ENCODE measurements at regions not wholly inside any gene's neighbourhood (a gene's known extent, or its start where the extent isn't known, plus 50 kb on each side); places are given as distances from the start of the nearest gene placed in this dataset.

GRCh38 chrX:117838581-117839331, 277.9 kb downstream of the KLHL13 start:
- Histone ChIP-seq H3K9ac (ENCODE audit: insufficient read depth, low read depth, low read length) (no peak overlapping the region), H3K4me1 (ENCODE audit: insufficient read depth, low read length) (no peaks in the 10 kb centered on the region), H3K79me2 (ENCODE audit: insufficient read depth, low read length) (no peaks in the 10 kb centered on the region), H3K27ac (ENCODE audit: extremely low read length, insufficient read depth, low read length) (no peak overlapping the region), H4K20me1 (ENCODE audit: insufficient read depth, low read length) (no peaks in the 10 kb centered on the region), H3K36me3 (replicated peaks in 1 of 2; ENCODE audit: control insufficient read depth in 1 of 2, insufficient read depth in 2 of 2, low read length in 2 of 2) (no peaks in the 10 kb centered on the region), H3K9me3 (ENCODE audit: low read length) (no peaks in the 10 kb centered on the region), H3K27me3 (ENCODE audit: control insufficient read depth in 1 of 2, insufficient read depth in 2 of 2, low read length in 2 of 2) (no peaks in the 10 kb centered on the region), H3K4me2 (ENCODE audit: low read depth, low read length) (no peak overlapping the region), H2AFZ (ENCODE audit: low read length) (no peak overlapping the region), H3K4me3 (replicated peaks in 1 of 3; ENCODE audit: insufficient read depth in 1 of 3, low read depth in 2 of 3, low read length in 3 of 3) (no peak overlapping the region)
- FAIRE-seq (no peak), DNase-seq (ENCODE audit: low spot score) (no peak), ATAC-seq (no peak)
- CTCF ChIA-PET (ENCODE audit: low intra/inter-chr PET ratio, low total read pairs): no interaction called here
- no TSS peak for BruUV-seq (replicated peaks)
- no peak for TF ChIP-seq RBAK (CRISPR knock-in tag; IDR thresholded peaks at IDR 0.05)
- TF ChIP-seq HMG20B (CRISPR knock-in tag; conservative IDR thresholded peaks at IDR 0.05): no peak
- no peak for TF ChIP-seq ZBTB38 (CRISPR knock-in tag; IDR thresholded peaks at IDR 0.05)
- in situ Hi-C loops (cut with HindIII; ENCODE audit: extremely low pct_ligation_motif_present, low pct_unique_long_range_greater_than_20kb): no loop called here
- intact Hi-C loops (cut with micrococcal nuclease; ENCODE audit: unreplicated experiment): no loop called here
- WGBS (ENCODE audit: low lambda C conversion rate): 0% methylated on average over 3 of the region's 3 CpGs
- POLR2A ChIA-PET: interaction anchor here (0.5 kb wide), 1 partner anchor 437 kb away, joined by 3 read pairs; no protein-coding TSS in a partner anchor

- Histone ChIP-seq H3K4me2 (ENCODE audit: low read depth, low read length) (no peak overlapping the region), H2AFZ (ENCODE audit: low read length) (no peak overlapping the region), H3K79me2 (ENCODE audit: insufficient read depth, low read length) (no peaks in the 10 kb centered on the region), H3K27me3 (ENCODE audit: control insufficient read depth in 1 of 2, insufficient read depth in 2 of 2, low read length in 2 of 2) (no peaks in the 10 kb centered on the region), H3K9me3 (ENCODE audit: low read length) (no peaks in the 10 kb centered on the region), H4K20me1 (ENCODE audit: insufficient read depth, low read length) (no peaks in the 10 kb centered on the region), H3K4me3 (replicated peaks in 1 of 3; ENCODE audit: insufficient read depth in 1 of 3, low read depth in 2 of 3, low read length in 3 of 3) (no peak overlapping the region), H3K9ac (ENCODE audit: insufficient read depth, low read depth, low read length) (no peak overlapping the region), H3K4me1 (ENCODE audit: insufficient read depth, low read length) (no peaks in the 10 kb centered on the region), H3K36me3 (replicated peaks in 1 of 2; ENCODE audit: control insufficient read depth in 1 of 2, insufficient read depth in 2 of 2, low read length in 2 of 2) (no peaks in the 10 kb centered on the region), H3K27ac (ENCODE audit: extremely low read length, insufficient read depth, low read length) (no peak overlapping the region)
- ChIA-PET CTCF (ENCODE audit: low intra/inter-chr PET ratio, low total read pairs) (no interaction called here), POLR2A (no interaction called here)
- 6% methylated on average over 2 of the region's 3 CpGs for WGBS (ENCODE audit: low lambda C conversion rate)
- DNase-seq (ENCODE audit: low spot score) (no peak), FAIRE-seq (no peak), ATAC-seq (no peak)
- intact Hi-C loops (cut with micrococcal nuclease; ENCODE audit: unreplicated experiment) (no loop called here), in situ Hi-C loops (cut with HindIII; ENCODE audit: extremely low pct_ligation_motif_present, low pct_unique_long_range_greater_than_20kb) (no loop called here)
- BruUV-seq (replicated peaks): no TSS peak
- TF ChIP-seq SIN3B (IDR thresholded peaks at IDR 0.05; ENCODE audit: low read length) (no peak), SOX5 (CRISPR knock-in tag; IDR thresholded peaks at IDR 0.05; ENCODE audit: borderline replicate concordance) (no peak), STAG1 (CRISPR knock-in tag; IDR thresholded peaks at IDR 0.05) (no peak), MTERF4 (CRISPR knock-in tag; IDR thresholded peaks at IDR 0.05) (no peak), ZNF292 (CRISPR knock-in tag; IDR thresholded peaks at IDR 0.05; ENCODE audit: borderline replicate concordance, low read depth) (no peak), ZNF124 (CRISPR knock-in tag; IDR thresholded peaks at IDR 0.05) (no peak), ZNF280B (CRISPR knock-in tag; IDR thresholded peaks at IDR 0.05; ENCODE audit: borderline replicate concordance) (no peak), ARID2 (CRISPR knock-in tag; IDR thresholded peaks at IDR 0.05; ENCODE audit: borderline replicate concordance) (no peak), HDAC2 (CRISPR knock-in tag; IDR thresholded peaks at IDR 0.05) (no peak), GPN1 (CRISPR knock-in tag; IDR thresholded peaks at IDR 0.05; ENCODE audit: borderline replicate concordance) (no peak), PITX1 (CRISPR knock-in tag; IDR thresholded peaks at IDR 0.05) (no peak), ZBTB33 (CRISPR knock-in tag; IDR thresholded peaks at IDR 0.05) (no peak)
These were observed 281.6 kb downstream of the KLHL13 start for GRCh38 chrX:117835034-117835433.

Data from HepG2 (cell line).